Brain microvascular endothelial cell (primary cell): ENCODE measurements at regions not wholly inside any gene's neighbourhood (a gene's known extent, or its start where the extent isn't known, plus 50 kb on each side); places are given as distances from the start of the nearest gene placed in this dataset.

ENCODE experiments used
- DNase-seq: peaks from one replicate; pipeline ENCODE4 v3.0.0-alpha.2; 2020
- H3K27ac ChIP-seq: fragments of 250-450 bp; sonication (Bioruptor Pico); 2 replicates; pipeline ENCODE4 v1.5.1; 2020; ENCODE audit warnings: mild to moderate bottlenecking, moderate library complexity
- H3K27me3 ChIP-seq: fragments of 250-450 bp; sonication (Bioruptor Pico); replicated peaks from 2 replicates; pipeline ENCODE4 v1.5.1; 2020; ENCODE audit warnings: mild to moderate bottlenecking
- H3K36me3 ChIP-seq: fragments of 250-450 bp; sonication (Bioruptor Pico); replicated peaks from 2 replicates; pipeline ENCODE4 v1.5.1; 2020; ENCODE audit warnings: mild to moderate bottlenecking
- H3K4me3 ChIP-seq: 2 replicates; pipeline ENCODE4 v1.5.1; 2011; ENCODE audit warnings: low read depth, mild to moderate bottlenecking, control low read depth, low read length, moderate library complexity
- CTCF ChIP-seq: IDR thresholded peaks from 2 replicates; pipeline ENCODE4 v1.5.1; 2011; ENCODE audit warnings: low read depth, mild to moderate bottlenecking, moderate library complexity, low read length, control low read depth, inconsistent platforms; ENCODE audit errors: missing control alignments
- in situ Hi-C: cut with HindIII; loops from 2 replicates; pipeline ENCODE4 v1.10.0; 2017; ENCODE audit warnings: low sequenced_read_pairs, low pct_ligation_motif_present

DNA sequence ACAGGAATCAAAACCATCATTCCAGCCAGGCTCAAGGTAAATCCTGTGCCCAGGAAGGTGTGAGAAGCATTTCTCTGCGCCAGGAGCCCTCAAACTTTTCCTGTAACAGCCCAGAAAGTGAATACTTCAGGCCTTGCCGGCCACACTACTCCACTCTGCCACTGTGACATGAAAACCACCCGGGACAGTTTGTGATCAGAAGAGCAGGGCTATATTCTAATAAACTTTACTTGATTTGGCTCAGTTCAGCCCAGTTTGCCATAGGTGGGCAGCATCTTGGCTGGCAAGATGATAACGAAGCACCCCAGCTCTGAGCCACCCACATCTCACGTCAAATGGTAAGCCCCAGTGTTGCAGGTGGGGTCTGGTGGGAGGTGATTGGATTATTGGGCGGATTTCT lies 249.4 kb downstream of the DLL1 start:
- TF ChIP-seq CTCF, result no peak
- Histone ChIP-seq H3K4me3 (no peak overlapping the region), H3K27ac (no peak overlapping the region), H3K27me3 (no peaks in the 10 kb centered on the region), H3K36me3 (no peaks in the 10 kb centered on the region)
- in situ Hi-C loops, result no loop called here
- no peak for DNase-seq

GRCh38 chr6:170040906-170041305 lies 250.0 kb downstream of the DLL1 start:
- no peak for DNase-seq
- Histone ChIP-seq H3K36me3 (no peaks in the 10 kb centered on the region), H3K27ac (no peak overlapping the region), H3K27me3 (no peaks in the 10 kb centered on the region), H3K4me3 (no peak overlapping the region)
- no peak for TF ChIP-seq CTCF
- in situ Hi-C loops, result no loop called here

DNA sequence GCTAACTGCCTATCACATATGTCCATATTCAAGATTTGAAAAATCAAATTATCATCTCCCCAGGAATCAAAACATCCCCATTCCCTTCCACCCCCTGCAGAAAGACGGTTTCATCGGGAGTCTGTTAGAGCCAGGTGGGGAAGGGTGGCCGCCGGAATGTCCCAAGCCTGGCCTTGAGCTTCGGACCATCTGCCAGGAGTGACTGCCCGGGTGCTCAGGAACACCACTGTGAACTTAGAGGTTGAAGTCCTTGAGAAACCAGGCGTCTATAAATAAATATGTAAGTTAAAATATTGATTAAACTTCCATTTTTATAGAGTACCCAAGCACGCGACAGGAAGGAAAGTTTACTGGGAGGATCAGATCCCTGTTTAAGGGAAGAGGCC lies 250.8 kb downstream of the DLL1 start:
- H3K27me3 ChIP-seq, result no peaks in the 10 kb centered on the region
- H3K27ac ChIP-seq, result no peak overlapping the region
- no peak for TF ChIP-seq CTCF
- H3K4me3 ChIP-seq, result no peak overlapping the region
- DNase-seq, result no peak
- H3K36me3 ChIP-seq, result no peaks in the 10 kb centered on the region
- in situ Hi-C loops, result no loop called here

DNA sequence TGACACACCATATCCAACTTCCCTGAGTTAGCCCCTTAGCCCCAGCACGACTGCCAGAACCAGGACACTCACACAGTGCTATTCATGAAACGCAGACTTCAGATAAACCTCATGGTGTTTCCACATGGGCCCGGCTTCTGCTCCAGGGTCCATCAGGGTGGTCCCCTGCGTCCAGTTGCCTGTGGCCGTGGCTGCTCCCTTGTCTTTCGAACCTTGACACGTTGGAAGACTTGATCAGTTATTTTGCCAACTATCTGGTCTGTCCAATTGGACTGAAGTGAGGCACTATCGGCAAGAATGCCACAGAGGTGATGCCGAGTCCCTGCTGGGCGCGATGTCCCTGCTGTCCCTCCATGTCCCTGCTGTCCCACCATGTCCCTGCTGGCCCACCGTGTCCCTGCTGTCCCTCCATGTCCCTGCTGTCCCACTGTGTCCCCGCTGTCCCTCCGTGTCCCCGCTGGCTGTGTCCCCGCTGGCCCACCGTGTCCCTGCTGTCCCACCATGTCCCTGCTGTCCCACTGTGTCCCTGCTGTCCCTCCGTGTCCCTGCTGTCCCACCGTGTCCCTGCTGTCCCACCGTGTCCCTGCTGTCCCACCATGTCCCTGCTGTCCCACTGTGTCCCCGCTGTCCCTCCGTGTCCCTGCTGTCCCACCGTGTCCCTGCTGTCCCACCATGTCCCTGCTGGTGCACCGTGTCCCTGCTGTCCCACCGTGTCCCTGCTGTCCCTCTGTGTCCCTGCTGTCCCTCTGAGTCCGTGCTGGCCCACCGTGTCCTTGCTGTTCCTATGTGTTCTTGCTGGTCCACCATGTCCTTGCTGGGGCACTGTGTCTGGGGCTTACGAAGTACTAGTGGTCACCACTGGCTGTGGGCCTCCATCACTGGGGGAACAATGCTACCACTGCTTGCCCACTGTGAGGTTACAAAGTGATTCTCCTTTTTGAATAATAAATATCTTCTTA lies 251.4 kb downstream of the DLL1 start:
- H3K36me3 ChIP-seq, result no peaks in the 10 kb centered on the region
- TF ChIP-seq CTCF, result no peak
- DNase-seq, result no peak
- in situ Hi-C loops, result no loop called here
- H3K27ac ChIP-seq, result no peak overlapping the region
- no peak overlapping the region for H3K4me3 ChIP-seq
- H3K27me3 ChIP-seq, result no peaks in the 10 kb centered on the region

DNA sequence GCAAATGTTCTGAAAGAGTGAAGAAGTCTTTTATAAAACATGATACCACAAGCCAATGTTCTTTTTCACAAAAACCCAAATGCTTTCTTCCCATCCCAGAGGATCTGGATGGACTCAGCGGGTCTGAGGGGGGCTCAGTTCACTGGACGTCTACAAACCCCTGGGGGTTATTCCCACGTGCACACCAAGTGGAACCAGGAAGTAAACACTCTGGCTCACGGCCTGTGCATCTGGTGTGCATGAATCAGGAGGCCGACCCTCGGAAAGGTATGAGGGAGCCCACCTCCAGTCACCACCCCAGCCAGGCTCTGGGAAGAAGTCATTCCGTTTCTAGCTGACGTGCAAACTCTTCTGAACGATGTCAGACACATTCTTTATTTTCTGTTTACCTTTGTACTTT lies 252.2 kb downstream of the DLL1 start:
- in situ Hi-C loops, result no loop called here
- no peaks in the 10 kb centered on the region for H3K27me3 ChIP-seq
- H3K27ac ChIP-seq, result no peak overlapping the region
- no peak overlapping the region for H3K4me3 ChIP-seq
- TF ChIP-seq CTCF, result no peak
- no peak for DNase-seq
- H3K36me3 ChIP-seq, result no peaks in the 10 kb centered on the region
